HG02571 (cell line): ENCODE measurements at regions not wholly inside any gene's neighbourhood (a gene's known extent, or its start where the extent isn't known, plus 50 kb on each side); places are given as distances from the start of the nearest gene placed in this dataset.
A peak's percentile ranks its signal among the peaks of the same experiment; 100 is the strongest.

ENCODE experiments used
- ATAC-seq: cut with Tn5 transposase; IDR thresholded peaks from one replicate; pipeline ENCODE4 v1.9.1; 2021; ENCODE audit warnings: mild to moderate bottlenecking, moderate library complexity; ENCODE audit not compliant: unreplicated experiment

DNA sequence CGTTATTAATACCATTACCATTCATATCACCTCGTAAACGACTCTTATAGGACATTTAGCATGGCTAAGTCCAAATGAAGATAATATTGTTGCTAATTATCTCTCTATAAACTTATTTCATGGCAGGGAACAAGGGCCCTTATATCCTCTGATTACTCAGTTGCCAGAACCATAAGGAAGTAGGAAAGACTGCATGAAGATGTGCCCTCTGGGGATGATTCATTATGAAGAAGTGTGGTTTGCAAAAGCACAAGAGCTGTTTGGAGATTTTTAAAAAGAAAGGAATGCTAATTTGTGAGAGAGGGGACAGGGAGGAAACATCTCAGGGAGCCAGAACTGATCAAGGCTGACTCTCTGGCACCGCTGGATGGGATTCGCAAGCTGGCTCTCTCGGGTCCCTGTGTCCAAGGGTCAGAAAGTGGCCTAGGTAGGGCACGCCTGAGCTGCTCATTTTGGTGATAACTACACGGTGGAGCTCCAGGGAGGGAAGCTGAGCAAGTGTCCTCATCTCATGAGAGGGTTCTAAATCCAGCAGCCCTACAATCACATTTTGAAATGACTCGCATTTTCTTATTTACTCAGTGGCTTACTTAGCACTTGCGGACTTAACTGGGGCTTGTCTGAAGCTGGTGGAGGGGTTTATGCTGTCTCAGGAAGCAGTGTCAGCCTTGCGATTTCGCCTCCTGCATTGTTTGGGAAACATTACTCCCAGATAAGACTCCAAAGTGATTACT, 136.8 kb downstream of the C5orf15 start:
- no peak for ATAC-seq

- peak; percentile 45 for ATAC-seq
These were observed 137.5 kb downstream of the C5orf15 start for GRCh38 chr5:133830911-133831310.

DNA sequence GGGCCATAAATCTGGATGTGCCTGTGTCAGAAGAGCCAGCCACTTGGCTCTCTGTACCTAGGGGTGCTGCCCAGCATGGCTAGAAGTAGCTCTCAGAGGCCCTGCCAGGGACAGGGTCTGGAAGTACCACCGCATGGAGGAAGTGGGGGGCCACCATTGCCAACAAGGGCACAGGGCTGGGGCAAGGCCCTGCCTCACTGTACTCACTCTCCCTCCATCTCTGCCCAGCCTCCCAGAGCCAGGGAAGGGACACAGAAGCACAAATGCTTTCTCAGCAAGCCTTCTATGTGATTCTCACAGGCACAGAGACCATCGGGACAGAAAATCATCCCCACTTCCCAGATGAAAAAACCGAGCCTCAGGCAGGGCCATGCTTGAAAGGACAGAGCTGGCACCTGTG, 138.1 kb downstream of the C5orf15 start:
- ATAC-seq = no peak

- ATAC-seq = no peak
These were observed 138.6 kb downstream of the C5orf15 start for GRCh38 chr5:133829786-133830185.

GRCh38 chr5:133828722-133829121, 139.7 kb downstream of the C5orf15 start:
- ATAC-seq = no peak

- no peak for ATAC-seq
These were observed 140.6 kb downstream of the C5orf15 start for GRCh38 chr5:133827830-133828229.

- ATAC-seq = no peak
These were observed 141.4 kb downstream of the C5orf15 start for GRCh38 chr5:133827011-133827410.

- ATAC-seq = no peak
These were observed 142.7 kb downstream of the C5orf15 start for GRCh38 chr5:133825631-133826289.

DNA sequence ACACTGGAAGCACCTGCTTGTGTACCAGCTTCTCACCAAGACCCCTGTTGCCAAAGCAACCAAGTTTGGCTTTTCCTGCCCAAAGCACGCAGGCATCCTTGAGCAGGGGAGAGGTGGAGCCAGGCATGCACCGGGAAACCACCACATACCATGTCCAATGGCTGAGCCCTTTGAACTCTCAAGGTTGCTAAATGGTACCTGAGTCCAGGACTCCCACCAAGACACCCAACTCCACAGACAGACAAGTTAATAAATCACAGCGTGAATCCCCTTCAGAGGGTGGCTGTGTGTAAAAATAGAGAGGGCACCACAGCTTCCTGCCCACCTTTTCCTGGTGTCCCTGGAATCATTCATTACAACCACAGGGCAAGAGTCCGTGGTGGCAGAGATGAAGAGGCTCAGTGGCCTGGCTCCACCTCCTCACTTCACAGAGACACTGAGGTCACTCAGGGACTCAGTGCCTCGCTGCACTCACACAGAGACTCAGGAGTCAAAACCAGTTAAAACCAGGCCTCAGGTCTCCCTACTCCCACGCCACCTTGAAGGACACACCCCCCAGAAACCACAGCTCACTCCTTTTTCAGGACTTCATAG, 143.7 kb downstream of the C5orf15 start:
- peak; percentile 70 for ATAC-seq

DNA sequence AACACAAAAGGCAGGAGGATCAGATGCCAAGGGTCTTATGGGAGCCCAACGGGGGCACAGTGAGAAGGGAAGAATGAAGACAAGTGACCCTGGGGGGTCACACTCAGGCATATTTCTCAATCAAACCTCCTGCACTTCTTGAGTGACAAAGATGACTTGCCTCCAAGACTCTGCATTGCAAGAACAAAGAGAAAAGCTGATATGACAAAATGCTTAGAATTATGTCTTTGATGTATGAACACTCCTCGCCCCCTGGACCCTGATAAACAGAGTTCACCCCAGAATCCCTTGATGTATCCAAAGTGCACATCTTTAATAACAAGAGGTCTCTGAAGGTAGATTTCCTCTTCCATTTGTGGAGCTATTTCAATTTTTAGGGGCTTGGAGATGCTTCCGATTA, 146.5 kb downstream of the C5orf15 start:
- no peak for ATAC-seq

- ATAC-seq = no peak
These were observed 147.1 kb downstream of the C5orf15 start for GRCh38 chr5:133821311-133821741.

DNA sequence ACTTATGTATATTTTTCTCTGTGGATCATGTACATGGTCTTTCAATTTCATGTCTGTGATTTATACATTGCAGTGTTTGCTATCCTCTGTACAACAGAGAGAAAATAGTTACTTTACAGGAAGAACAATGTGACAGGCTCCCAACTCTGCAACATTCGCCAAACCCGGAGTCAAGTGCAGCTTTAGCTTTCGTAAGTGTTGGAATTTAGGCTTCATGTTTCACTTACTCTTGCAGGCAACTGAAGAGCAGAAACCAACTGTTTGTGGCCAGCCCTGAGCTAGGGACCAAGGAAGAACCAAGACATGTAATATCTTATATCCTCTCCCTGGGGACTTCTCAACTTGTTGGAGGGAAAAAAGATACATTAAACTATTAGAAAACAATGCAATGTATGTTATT, 147.9 kb downstream of the C5orf15 start:
- ATAC-seq = no peak

DNA sequence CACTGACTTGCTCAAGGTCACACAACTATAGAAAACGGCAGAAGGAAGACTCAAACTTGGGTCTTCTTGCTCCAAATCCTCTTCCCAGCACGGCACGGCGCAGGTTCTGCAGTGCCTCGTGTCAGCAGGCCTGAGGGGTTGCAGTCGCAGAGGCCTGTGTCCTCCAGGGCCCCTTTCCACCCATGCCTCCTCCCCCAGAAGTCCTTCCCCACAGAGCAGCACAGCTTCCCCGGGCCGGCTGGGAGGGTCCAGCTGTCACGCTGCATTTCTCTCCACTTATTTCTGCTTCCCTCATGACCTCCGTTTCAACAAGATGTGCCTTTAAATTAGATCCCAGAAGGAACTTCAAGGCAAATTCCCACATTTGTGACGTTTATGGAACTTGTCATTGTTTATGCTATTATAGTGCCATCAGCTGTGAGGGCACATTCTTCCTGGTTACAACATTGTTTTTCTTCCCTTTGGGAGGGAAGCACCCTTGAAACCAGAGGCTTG, 148.4 kb downstream of the C5orf15 start:
- ATAC-seq = no peak

GRCh38 chr5:133818869-133819600, 149.4 kb downstream of the C5orf15 start:
- no peak for ATAC-seq

DNA sequence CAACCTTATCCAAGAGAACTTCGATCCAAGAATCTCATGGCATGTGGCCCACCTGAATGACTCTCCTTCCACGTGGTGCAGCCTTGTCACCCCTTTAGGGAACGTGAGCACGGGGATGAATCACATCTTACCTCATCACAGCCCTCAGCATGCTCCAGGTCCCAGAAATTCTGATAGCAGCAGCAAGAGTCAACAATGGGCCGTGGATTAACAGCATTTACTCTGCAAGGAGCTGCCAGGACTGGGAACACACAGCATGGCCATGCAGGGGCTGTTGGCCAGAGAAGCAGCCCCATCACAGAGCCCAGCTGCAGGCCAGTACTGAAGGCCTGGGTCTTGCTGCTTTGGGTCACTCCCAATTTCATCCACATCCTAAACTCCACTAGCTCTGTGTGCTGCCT, 150.4 kb downstream of the C5orf15 start:
- no peak for ATAC-seq

- no peak for ATAC-seq
These were observed 151.0 kb downstream of the C5orf15 start for GRCh38 chr5:133817456-133817855.

- ATAC-seq = no peak
These were observed 151.6 kb downstream of the C5orf15 start for GRCh38 chr5:133816791-133817190.

GRCh38 chr5:133814152-133814551, 154.3 kb downstream of the C5orf15 start:
- ATAC-seq = no peak

- no peak for ATAC-seq
These were observed 157.3 kb downstream of the C5orf15 start for GRCh38 chr5:133811168-133811567.

DNA sequence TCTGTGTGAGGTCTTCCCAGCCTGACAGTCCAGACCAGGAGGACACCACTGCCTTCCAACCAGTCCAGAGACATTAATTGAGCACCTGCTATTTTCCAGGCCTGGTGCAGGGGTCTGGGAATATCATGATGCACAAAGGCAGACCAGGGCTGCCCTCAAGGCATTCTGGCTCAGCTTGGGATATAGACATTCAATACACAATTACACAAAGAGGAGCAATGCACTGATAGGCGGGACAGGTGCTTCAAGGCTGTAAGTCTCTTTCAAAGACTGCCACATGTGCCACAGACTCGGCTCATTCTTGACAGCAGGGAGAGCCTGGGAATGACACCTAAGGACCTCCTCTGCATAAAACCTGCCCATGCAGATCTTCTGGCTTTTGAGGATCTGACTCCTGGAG, 158.6 kb downstream of the C5orf15 start:
- no peak for ATAC-seq

GRCh38 chr5:133807348-133807747, 161.1 kb downstream of the C5orf15 start:
- ATAC-seq = no peak
